ENCODE measurements at regions not wholly inside any gene's neighbourhood (a gene's known extent, or its start where the extent isn't known, plus 50 kb on each side); places are given as distances from the start of the nearest gene placed in this dataset.

DNA sequence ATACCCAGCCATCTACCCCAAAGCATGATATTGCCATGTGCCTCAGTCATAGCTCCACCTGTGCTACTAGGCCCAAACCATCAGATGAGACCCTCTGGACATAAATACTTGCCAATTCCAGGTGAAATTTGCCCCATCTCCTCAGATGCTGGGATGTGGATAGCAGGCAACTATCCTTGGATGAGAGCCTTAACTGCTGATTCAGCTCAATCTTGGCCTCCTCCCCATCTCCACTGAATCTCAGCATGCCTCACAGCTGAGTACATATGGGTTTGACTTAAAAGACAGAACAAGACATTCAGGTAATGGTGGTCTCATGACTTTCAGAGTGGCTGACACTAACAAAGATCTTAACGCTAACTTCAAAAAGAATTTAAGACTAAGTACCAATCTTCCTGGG is 50.8 kb upstream of the KLHL13 start:
- DNase-seq (ENCODE audit: low spot score), result no peak

DNA sequence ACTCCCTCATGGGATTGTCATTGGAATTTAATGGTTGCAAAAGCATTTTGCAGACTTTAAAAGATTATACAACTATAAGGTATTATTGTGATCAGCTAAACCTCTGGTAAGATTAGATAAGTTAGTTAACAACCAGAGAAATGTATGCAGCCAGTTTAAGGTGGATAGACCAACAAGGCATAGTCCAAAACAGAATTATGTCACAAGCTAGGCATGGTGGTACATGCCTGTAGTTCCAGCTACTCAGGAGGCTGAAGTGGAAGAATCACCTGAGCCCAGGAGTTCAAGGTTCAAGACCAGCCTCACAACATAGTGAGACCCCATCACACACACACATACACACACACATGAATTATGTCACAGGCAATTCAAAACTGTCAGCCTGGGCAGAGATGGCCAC is 54.7 kb upstream of the KLHL13 start:
- Histone ChIP-seq H3K4me1 (no peaks in the 10 kb centered on the region), H3K27ac (no peak overlapping the region), H3K4me3 (no peak overlapping the region), H3K36me3 (no peaks in the 10 kb centered on the region), H3K9me3 (no peaks in the 10 kb centered on the region), H3K27me3 (no peaks in the 10 kb centered on the region)
- TF ChIP-seq, protein P1, sequence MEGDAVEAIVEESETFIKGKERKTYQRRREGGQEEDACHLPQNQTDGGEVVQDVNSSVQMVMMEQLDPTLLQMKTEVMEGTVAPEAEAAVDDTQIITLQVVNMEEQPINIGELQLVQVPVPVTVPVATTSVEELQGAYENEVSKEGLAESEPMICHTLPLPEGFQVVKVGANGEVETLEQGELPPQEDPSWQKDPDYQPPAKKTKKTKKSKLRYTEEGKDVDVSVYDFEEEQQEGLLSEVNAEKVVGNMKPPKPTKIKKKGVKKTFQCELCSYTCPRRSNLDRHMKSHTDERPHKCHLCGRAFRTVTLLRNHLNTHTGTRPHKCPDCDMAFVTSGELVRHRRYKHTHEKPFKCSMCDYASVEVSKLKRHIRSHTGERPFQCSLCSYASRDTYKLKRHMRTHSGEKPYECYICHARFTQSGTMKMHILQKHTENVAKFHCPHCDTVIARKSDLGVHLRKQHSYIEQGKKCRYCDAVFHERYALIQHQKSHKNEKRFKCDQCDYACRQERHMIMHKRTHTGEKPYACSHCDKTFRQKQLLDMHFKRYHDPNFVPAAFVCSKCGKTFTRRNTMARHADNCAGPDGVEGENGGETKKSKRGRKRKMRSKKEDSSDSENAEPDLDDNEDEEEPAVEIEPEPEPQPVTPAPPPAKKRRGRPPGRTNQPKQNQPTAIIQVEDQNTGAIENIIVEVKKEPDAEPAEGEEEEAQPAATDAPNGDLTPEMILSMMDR (IDR thresholded peaks at IDR 0.05), result no peak
- DNase-seq (ENCODE audit: low spot score), result no peak

More for the DNA sequence above, 50.8 kb upstream of the KLHL13 start:
- Histone ChIP-seq H3K27me3 (no peaks in the 10 kb centered on the region), H3K4me1 (no peaks in the 10 kb centered on the region), H3K27ac (no peak overlapping the region), H3K4me3 (no peak overlapping the region), H3K36me3 (no peaks in the 10 kb centered on the region), H3K9me3 (no peaks in the 10 kb centered on the region)
- TF ChIP-seq, protein P1 (IDR thresholded peaks at IDR 0.05), result no peak

DNA sequence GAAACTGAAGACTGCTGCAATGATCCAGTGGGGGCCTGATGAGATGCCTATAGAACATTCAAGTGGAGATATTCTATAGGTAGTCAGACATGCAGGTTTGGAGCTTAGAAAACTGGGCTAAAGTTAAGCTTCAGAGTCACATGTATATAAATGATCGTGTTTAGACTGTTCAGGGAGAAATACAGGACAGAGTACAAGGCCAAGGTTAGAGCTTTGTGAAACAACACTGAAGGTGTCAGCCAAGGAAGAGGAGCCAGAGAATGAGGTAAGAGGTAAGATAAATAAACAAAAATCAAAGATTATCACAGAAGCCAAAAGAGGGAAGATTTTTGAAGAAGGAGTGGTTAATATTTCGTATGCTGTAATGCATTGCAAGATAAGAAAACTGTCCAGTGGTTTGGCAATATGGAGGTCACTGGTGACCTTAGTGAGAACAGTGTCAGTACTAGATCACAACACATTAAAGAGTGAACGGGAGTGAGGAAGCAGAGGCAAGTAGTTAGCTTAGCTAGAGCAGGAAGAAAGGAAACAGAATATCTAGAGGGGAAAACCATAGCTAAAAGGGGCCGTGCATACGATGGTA is 58.0 kb upstream of the KLHL13 start:
- DNase-seq (ENCODE audit: low spot score), result no peak
- no peaks in the 10 kb centered on the region for H3K4me1 ChIP-seq
- no peaks in the 10 kb centered on the region for H3K27me3 ChIP-seq
- H3K9me3 ChIP-seq, result no peaks in the 10 kb centered on the region
- no peaks in the 10 kb centered on the region for H3K36me3 ChIP-seq
- H3K4me3 ChIP-seq, result no peak overlapping the region
- H3K27ac ChIP-seq, result no peak overlapping the region
- TF ChIP-seq, protein P1 (IDR thresholded peaks at IDR 0.05), result no peak

DNA sequence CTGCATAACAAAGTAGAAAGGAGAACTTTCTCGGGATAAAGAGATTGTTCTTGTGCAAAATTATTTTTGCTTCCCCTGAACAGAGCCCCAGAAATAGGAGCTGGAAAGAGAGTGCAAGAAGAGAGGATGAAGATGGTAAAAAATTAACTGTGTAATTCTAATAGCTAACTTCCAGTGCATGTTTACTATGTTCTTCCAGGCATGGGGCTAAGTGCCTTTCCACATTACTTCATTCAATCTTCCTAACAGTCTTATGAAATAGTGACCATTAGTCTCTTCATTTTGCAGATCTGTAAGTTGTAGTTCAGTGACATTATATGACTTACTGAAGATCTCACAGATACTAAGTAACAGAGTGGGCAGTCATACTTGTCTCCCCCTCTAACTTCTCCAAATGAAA is 61.1 kb upstream of the KLHL13 start:
- Histone ChIP-seq H3K9me3 (no peaks in the 10 kb centered on the region), H3K4me1 (no peaks in the 10 kb centered on the region)

DNA sequence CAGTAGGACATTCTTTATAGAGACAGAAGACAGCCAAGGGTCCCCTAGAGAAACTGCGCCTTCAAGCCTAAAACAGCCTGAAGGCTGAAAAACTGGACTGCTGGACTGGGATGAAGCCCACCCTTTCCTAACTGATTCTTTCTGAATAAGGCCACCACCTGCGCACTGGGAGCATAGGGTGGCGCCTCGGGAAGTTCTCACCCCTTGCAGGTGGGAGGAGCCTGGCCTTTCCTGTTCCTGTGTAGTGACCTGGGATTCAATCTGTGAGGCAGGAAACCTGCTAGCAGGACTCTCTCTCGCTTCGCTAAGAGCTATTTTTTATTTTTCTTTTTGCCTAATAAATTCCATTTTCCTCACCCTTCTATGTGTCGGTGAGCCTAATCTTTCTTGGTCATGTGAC is 61.8 kb upstream of the KLHL13 start:
- Histone ChIP-seq H3K27me3 (no peaks in the 10 kb centered on the region), H3K9me3 (peaks cover 0 to 1% of the 10 kb centered on the region in 2 donors), H3K27ac (no peak overlapping the region), H3K36me3 (no peaks in the 10 kb centered on the region), H3K4me3 (no peak overlapping the region), H3K4me1 (no peaks in the 10 kb centered on the region)
- TF ChIP-seq, protein P1 (IDR thresholded peaks at IDR 0.05), result no peak
- DNase-seq (ENCODE audit: low spot score), result no peak

More for the DNA sequence above, 61.1 kb upstream of the KLHL13 start:
- H3K27ac ChIP-seq, result no peak overlapping the region
- no peak for DNase-seq (ENCODE audit: low spot score)
- no peaks in the 10 kb centered on the region for H3K27me3 ChIP-seq
- no peaks in the 10 kb centered on the region for H3K36me3 ChIP-seq
- no peak overlapping the region for H3K4me3 ChIP-seq
- TF ChIP-seq, protein P1 (IDR thresholded peaks at IDR 0.05), result no peak

DNA sequence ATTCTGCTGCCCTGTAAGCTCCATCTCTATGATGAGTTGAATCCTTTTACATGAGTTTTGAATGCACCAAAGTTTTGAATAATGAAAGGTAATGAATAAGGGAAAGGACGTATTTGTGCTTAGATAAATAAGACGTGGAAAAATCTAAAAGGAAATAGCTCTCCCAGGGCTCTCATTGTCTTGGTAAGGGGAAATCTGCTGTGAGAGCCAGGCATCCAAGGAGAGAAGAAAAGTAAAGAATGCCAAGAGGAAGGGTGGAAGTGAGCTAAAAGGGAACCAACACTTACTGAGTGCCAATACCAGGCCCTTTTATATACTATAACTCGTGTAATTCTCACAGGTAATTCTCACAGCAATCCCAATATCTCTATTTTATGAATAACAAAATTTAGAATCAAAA is 62.6 kb upstream of the KLHL13 start:
- Histone ChIP-seq H3K4me1 (no peaks in the 10 kb centered on the region), H3K4me3 (no peak overlapping the region), H3K27ac (no peak overlapping the region), H3K27me3 (no peaks in the 10 kb centered on the region), H3K9me3 (peaks cover 0 to 8% of the 10 kb centered on the region in 2 donors), H3K36me3 (no peaks in the 10 kb centered on the region)
- DNase-seq (ENCODE audit: low spot score), result no peak
- TF ChIP-seq, protein P1 (IDR thresholded peaks at IDR 0.05), result no peak
